Upper lobe of left lung (tissue), 4 donors: ENCODE measurements at regions not wholly inside any gene's neighbourhood (a gene's known extent, or its start where the extent isn't known, plus 50 kb on each side); places are given as distances from the start of the nearest gene placed in this dataset.

Source experiments
- EP300 ChIP-seq, 4 donors: sonication (generic); formaldehyde crosslinking; IDR thresholded peaks; one replicate each; pipeline ENCODE4 v1.5.1; 2017; ENCODE audit warnings: antibody characterized with exemption in 4 of 4, control low read depth in 2 of 4
- POLR2A ChIP-seq, 4 donors: fragments of 450-650 bp; IDR thresholded peaks; one replicate each; pipeline ENCODE4 v1.5.1; 2016 to 2017; ENCODE audit warnings: antibody characterized with exemption in 4 of 4, mild to moderate bottlenecking in 2 of 4
- TF ChIP-seq, protein P1 (sequence below), 6 experiments: fragments of 450-650 bp in 4 of 6; fragments of 200-600 bp in 2 of 6; sonication (generic) in 2 of 6; IDR thresholded peaks; one replicate each; pipeline ENCODE4 v1.5.1; 2016 to 2019; ENCODE audit warnings: antibody characterized with exemption in 6 of 6

DNA sequence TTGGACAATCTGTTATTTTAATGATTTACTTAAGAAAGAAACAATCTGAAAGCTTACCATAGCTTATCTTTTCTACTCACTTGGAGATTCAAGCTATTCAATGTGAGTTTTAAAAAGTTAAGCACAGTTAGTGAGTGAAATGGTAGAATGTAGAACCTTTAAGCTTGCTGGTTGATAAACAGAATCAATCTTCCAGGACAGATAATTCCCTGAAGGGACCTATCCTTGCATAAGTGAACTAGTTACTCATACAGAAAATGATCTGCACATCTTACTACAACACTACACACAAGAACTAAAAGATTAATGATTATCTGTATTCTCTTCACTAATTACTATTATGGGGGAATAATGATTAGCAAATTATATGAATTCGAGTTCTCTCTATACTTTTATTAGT lies 165.6 kb downstream of the PALM2AKAP2 start:
- TF ChIP-seq EP300 (IDR thresholded peaks at IDR 0.05) (no peak), POLR2A (IDR thresholded peaks at IDR 0.05) (no peak)
- TF ChIP-seq, protein P1, sequence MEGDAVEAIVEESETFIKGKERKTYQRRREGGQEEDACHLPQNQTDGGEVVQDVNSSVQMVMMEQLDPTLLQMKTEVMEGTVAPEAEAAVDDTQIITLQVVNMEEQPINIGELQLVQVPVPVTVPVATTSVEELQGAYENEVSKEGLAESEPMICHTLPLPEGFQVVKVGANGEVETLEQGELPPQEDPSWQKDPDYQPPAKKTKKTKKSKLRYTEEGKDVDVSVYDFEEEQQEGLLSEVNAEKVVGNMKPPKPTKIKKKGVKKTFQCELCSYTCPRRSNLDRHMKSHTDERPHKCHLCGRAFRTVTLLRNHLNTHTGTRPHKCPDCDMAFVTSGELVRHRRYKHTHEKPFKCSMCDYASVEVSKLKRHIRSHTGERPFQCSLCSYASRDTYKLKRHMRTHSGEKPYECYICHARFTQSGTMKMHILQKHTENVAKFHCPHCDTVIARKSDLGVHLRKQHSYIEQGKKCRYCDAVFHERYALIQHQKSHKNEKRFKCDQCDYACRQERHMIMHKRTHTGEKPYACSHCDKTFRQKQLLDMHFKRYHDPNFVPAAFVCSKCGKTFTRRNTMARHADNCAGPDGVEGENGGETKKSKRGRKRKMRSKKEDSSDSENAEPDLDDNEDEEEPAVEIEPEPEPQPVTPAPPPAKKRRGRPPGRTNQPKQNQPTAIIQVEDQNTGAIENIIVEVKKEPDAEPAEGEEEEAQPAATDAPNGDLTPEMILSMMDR (IDR thresholded peaks at IDR 0.05), result no peak
